ENCODE measurements at regions not wholly inside any gene's neighbourhood (a gene's known extent, or its start where the extent isn't known, plus 50 kb on each side); places are given as distances from the start of the nearest gene placed in this dataset.

DNA sequence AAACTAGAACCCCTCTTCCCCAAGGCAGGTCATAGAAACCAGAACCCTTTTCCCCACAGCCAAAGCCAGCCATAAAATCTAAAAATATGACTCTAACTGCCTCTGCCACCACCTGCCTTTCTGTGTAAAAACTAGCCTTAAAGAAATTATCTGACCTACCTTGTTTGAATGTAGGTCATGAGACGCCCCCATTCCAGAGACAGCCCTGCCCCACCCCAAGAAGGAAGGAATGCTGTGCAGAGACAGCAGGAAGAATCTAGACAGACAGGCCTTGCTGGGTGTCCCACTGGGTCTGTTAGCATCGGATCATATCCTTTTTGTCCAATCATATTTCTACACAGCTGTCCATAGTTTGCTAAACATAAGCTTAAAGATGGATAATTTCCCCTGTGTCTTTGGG lies 128.4 kb upstream of the RAB4A start:
- Histone ChIP-seq H3K27ac (ENCODE audit: low read depth, low read length, poor library complexity, severe bottlenecking) (no peak overlapping the region), H3K4me1 (ENCODE audit: insufficient read depth, low read length, poor library complexity, severe bottlenecking) (no peaks in the 10 kb centered on the region), H3K9me3 (ENCODE audit: low read depth, low read length, poor library complexity, severe bottlenecking) (no peaks in the 10 kb centered on the region), H3K4me3 (ENCODE audit: low read depth, low read length, poor library complexity, severe bottlenecking) (no peak overlapping the region), H3K36me3 (ENCODE audit: insufficient read depth, low read length, poor library complexity, severe bottlenecking) (no peaks in the 10 kb centered on the region), H3K27me3 (replicated peaks; ENCODE audit: insufficient read depth, low read depth, low read length, poor library complexity) (peaks cover 21% of the 10 kb centered on the region)
- BruUV-seq (replicated peaks): no TSS peak
- no peak for TF ChIP-seq EZH2 (IDR thresholded peaks at IDR 0.05; ENCODE audit: borderline replicate concordance, low read depth, low read length, poor library complexity, severe bottlenecking)
- TF ChIP-seq, protein P1, sequence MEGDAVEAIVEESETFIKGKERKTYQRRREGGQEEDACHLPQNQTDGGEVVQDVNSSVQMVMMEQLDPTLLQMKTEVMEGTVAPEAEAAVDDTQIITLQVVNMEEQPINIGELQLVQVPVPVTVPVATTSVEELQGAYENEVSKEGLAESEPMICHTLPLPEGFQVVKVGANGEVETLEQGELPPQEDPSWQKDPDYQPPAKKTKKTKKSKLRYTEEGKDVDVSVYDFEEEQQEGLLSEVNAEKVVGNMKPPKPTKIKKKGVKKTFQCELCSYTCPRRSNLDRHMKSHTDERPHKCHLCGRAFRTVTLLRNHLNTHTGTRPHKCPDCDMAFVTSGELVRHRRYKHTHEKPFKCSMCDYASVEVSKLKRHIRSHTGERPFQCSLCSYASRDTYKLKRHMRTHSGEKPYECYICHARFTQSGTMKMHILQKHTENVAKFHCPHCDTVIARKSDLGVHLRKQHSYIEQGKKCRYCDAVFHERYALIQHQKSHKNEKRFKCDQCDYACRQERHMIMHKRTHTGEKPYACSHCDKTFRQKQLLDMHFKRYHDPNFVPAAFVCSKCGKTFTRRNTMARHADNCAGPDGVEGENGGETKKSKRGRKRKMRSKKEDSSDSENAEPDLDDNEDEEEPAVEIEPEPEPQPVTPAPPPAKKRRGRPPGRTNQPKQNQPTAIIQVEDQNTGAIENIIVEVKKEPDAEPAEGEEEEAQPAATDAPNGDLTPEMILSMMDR (conservative IDR thresholded peaks at IDR 0.05; ENCODE audit: low read depth, low read length): no peak
- intact Hi-C loops (cut with micrococcal nuclease; ENCODE audit: unreplicated experiment): no loop called here
- DNase-seq (ENCODE audit: low spot score): no peak
- ChIA-PET CTCF (no interaction called here), POLR2A (ENCODE audit: low non-redundant PET) (no interaction called here)

DNA sequence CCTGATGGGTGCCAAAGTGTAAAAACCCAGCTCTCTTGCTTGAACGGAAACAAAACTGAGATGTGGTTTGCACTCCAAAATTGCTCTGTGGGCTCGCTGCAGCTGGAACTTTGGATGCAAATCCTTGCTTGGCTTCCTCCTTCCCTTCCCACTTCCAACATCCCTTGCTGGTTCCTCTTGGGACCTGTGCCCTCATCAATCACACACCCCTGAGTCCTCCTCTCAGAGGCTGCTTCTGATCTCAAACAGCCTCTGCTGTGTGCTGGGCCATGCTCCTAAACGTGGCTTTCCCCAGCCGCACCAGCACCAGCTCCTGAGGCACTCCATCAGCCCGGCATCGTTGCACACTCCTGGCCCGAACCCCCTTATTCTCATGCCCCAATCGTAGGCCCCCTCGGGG lies 124.3 kb upstream of the RAB4A start:
- TF ChIP-seq, protein P1 (conservative IDR thresholded peaks at IDR 0.05; ENCODE audit: low read depth, low read length): no peak
- no peak for TF ChIP-seq EZH2 (IDR thresholded peaks at IDR 0.05; ENCODE audit: borderline replicate concordance, low read depth, low read length, poor library complexity, severe bottlenecking)
- H3K36me3 ChIP-seq (ENCODE audit: insufficient read depth, low read length, poor library complexity, severe bottlenecking): no peaks in the 10 kb centered on the region
- CTCF ChIA-PET: no interaction called here
- no peaks in the 10 kb centered on the region for H3K9me3 ChIP-seq (ENCODE audit: low read depth, low read length, poor library complexity, severe bottlenecking)
- no peak overlapping the region for H3K4me3 ChIP-seq (ENCODE audit: low read depth, low read length, poor library complexity, severe bottlenecking)
- POLR2A ChIA-PET (ENCODE audit: low non-redundant PET): no interaction called here
- no peak overlapping the region for H3K27ac ChIP-seq (ENCODE audit: low read depth, low read length, poor library complexity, severe bottlenecking)
- H3K4me1 ChIP-seq (ENCODE audit: insufficient read depth, low read length, poor library complexity, severe bottlenecking): no peaks in the 10 kb centered on the region
- no peak for DNase-seq (ENCODE audit: low spot score)
- BruUV-seq (replicated peaks): no TSS peak
- intact Hi-C loops (cut with micrococcal nuclease; ENCODE audit: unreplicated experiment): no loop called here
- H3K27me3 ChIP-seq (replicated peaks; ENCODE audit: insufficient read depth, low read depth, low read length, poor library complexity): peaks cover 32% of the 10 kb centered on the region

DNA sequence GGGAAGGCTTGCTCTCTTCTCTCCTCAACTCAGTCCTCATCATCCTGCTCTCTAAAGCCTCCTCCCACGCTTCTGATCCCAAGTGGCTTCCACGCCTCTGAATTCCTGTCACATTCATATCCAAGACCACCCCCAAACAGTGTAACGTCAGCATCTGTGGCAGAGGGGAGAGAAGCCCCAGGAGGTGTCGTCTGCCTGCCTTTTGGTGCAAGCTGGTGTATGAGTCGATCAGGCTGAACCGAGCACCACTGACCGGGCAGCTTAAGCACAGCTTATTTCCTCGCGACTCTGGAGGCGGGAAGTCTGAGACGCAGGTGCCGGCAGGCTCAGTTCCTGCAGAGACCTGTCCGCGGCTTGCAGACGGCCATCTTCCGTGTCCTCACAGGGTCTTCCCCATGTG lies 123.8 kb upstream of the RAB4A start:
- no peaks in the 10 kb centered on the region for H3K4me1 ChIP-seq (ENCODE audit: insufficient read depth, low read length, poor library complexity, severe bottlenecking)
- POLR2A ChIA-PET (ENCODE audit: low non-redundant PET): no interaction called here
- no peak overlapping the region for H3K4me3 ChIP-seq (ENCODE audit: low read depth, low read length, poor library complexity, severe bottlenecking)
- no peaks in the 10 kb centered on the region for H3K36me3 ChIP-seq (ENCODE audit: insufficient read depth, low read length, poor library complexity, severe bottlenecking)
- peaks cover 32% of the 10 kb centered on the region for H3K27me3 ChIP-seq (replicated peaks; ENCODE audit: insufficient read depth, low read depth, low read length, poor library complexity)
- no peaks in the 10 kb centered on the region for H3K9me3 ChIP-seq (ENCODE audit: low read depth, low read length, poor library complexity, severe bottlenecking)
- CTCF ChIA-PET: no interaction called here
- intact Hi-C loops (cut with micrococcal nuclease; ENCODE audit: unreplicated experiment): no loop called here
- H3K27ac ChIP-seq (ENCODE audit: low read depth, low read length, poor library complexity, severe bottlenecking): no peak overlapping the region
- TF ChIP-seq, protein P1 (conservative IDR thresholded peaks at IDR 0.05; ENCODE audit: low read depth, low read length): no peak
- TF ChIP-seq EZH2 (IDR thresholded peaks at IDR 0.05; ENCODE audit: borderline replicate concordance, low read depth, low read length, poor library complexity, severe bottlenecking): no peak
- DNase-seq (ENCODE audit: low spot score): no peak
- BruUV-seq (replicated peaks): no TSS peak
